Testis (tissue), 2 donors: ENCODE measurements at regions not wholly inside any gene's neighbourhood (a gene's known extent, or its start where the extent isn't known, plus 50 kb on each side); places are given as distances from the start of the nearest gene placed in this dataset.

Experiments
- POLR2A ChIP-seq: fragments of 450-650 bp; IDR thresholded peaks from one replicate; pipeline ENCODE4 v1.6.1; 2017; ENCODE audit warnings: antibody characterized with exemption, mild to moderate bottlenecking, moderate library complexity
- TF ChIP-seq, protein P1 (sequence below), 3 experiments: fragments of 450-650 bp in 2 of 3; fragments of 200-600 bp in 1 of 3; sonication (generic) in 1 of 3; IDR thresholded peaks; one replicate each; pipeline ENCODE4 v1.5.1; 2016 to 2019; ENCODE audit warnings: antibody characterized with exemption in 3 of 3, mild to moderate bottlenecking in 2 of 3, moderate library complexity in 1 of 3

DNA sequence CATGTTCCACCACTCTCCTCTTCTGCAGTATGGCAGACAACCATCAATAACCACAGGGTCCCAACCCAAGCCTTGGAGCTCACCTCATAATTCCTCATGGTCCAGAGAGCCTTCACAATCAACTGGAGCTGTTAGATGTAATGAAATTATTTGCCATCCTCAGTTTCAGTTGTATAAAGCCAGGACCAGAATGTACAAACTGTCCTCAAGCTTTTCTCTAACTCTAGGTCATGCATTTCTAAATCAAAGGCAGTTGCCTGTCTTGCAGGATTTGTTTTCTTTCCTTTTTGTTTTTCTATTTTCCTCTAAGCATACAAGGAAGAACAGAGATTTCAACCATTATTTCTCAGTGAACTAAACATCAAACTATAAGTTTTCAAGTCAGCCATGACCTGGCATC, 182.5 kb upstream of the SERP2 start:
- no peak for TF ChIP-seq POLR2A
- TF ChIP-seq, protein P1, sequence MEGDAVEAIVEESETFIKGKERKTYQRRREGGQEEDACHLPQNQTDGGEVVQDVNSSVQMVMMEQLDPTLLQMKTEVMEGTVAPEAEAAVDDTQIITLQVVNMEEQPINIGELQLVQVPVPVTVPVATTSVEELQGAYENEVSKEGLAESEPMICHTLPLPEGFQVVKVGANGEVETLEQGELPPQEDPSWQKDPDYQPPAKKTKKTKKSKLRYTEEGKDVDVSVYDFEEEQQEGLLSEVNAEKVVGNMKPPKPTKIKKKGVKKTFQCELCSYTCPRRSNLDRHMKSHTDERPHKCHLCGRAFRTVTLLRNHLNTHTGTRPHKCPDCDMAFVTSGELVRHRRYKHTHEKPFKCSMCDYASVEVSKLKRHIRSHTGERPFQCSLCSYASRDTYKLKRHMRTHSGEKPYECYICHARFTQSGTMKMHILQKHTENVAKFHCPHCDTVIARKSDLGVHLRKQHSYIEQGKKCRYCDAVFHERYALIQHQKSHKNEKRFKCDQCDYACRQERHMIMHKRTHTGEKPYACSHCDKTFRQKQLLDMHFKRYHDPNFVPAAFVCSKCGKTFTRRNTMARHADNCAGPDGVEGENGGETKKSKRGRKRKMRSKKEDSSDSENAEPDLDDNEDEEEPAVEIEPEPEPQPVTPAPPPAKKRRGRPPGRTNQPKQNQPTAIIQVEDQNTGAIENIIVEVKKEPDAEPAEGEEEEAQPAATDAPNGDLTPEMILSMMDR (IDR thresholded peaks at IDR 0.05), result no peak
